GF-D8 (cell line): ENCODE measurements at regions not wholly inside any gene's neighbourhood (a gene's known extent, or its start where the extent isn't known, plus 50 kb on each side); places are given as distances from the start of the nearest gene placed in this dataset.

ENCODE experiments used
- DNase-seq: peaks from one replicate; lab custom pipeline; 2025; lab: John Stamatoyannopoulos, UW

- DNase-seq, result peak; percentile 67
Observed at GRCh38 chr10:6642876-6643275, 62.8 kb upstream of the PRKCQ start.

GRCh38 chr10:6640433-6641040 is 60.5 kb upstream of the PRKCQ start:
- no peak for DNase-seq

DNA sequence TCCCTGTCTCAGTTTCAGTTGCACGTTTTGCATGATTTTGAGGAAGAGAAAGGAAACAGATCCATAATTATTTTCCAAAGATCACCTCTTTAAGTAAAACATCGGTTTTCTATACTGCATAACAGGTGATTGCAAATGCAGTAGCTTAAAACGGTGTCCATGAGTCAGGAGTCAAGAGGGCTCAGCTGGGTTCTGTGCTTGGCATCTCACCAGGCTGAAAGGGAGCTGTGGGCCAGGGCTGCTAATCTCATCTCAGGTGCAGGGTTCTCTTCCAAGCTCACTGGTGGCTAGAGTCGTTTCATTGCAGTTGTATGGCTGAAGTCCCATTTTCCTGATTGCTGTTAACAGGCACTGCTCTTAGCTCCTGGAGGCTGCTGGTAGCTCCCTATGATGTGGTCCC is 57.0 kb upstream of the PRKCQ start:
- DNase-seq, result no peak

- DNase-seq, result no peak
Observed at GRCh38 chr10:6635784-6636183, 55.7 kb upstream of the PRKCQ start.
